ENCODE measurements at regions not wholly inside any gene's neighbourhood (a gene's known extent, or its start where the extent isn't known, plus 50 kb on each side); places are given as distances from the start of the nearest gene placed in this dataset.

GRCh38 chr12:126512916-126513913 is 1448.0 kb downstream of the AACS start:
- H3K27ac ChIP-seq, result no peak overlapping the region
- H3K4me1 ChIP-seq (replicated peaks), result no peaks in the 10 kb centered on the region
- H3K36me3 ChIP-seq, result no peaks in the 10 kb centered on the region
- TF ChIP-seq POLR2A (IDR thresholded peaks at IDR 0.05) (no peak), CTCF (IDR thresholded peaks at IDR 0.05) (no peak), POLR2AphosphoS5 (IDR thresholded peaks at IDR 0.05) (no peak)
- H3K9me3 ChIP-seq, result no peaks in the 10 kb centered on the region
- H3K27me3 ChIP-seq (replicated peaks; ENCODE audit: insufficient read depth), result no peaks in the 10 kb centered on the region
- H3K4me3 ChIP-seq, result no peak overlapping the region
- intact Hi-C loops (cut with DNase I), result no loop called here
- 51% methylated on average over 5 of the region's 5 CpGs for WGBS
- no peak for DNase-seq (ENCODE audit: low spot score)

GRCh38 chr12:126518596-126519200 is 1453.5 kb downstream of the AACS start:
- WGBS, result 86% methylated on average over 10 of the region's 10 CpGs
- Histone ChIP-seq H3K36me3 (no peaks in the 10 kb centered on the region), H3K4me3 (no peak overlapping the region), H3K27me3 (replicated peaks; ENCODE audit: insufficient read depth) (no peaks in the 10 kb centered on the region), H3K9me3 (no peaks in the 10 kb centered on the region), H3K4me1 (replicated peaks) (no peaks in the 10 kb centered on the region), H3K27ac (no peak overlapping the region)
- no peak for TF ChIP-seq POLR2AphosphoS5 (IDR thresholded peaks at IDR 0.05)
- TF ChIP-seq POLR2A (IDR thresholded peaks at IDR 0.05), result no peak
- TF ChIP-seq CTCF (IDR thresholded peaks at IDR 0.05), result no peak
- intact Hi-C loops (cut with DNase I), result no loop called here
- DNase-seq (ENCODE audit: low spot score), result no peak

- DNase-seq (ENCODE audit: low spot score), result no peak
- Histone ChIP-seq H3K36me3 (no peaks in the 10 kb centered on the region), H3K27me3 (replicated peaks; ENCODE audit: insufficient read depth) (no peaks in the 10 kb centered on the region), H3K27ac (no peak overlapping the region), H3K9me3 (no peaks in the 10 kb centered on the region), H3K4me1 (replicated peaks) (no peaks in the 10 kb centered on the region), H3K4me3 (no peak overlapping the region)
- intact Hi-C loops (cut with DNase I), result no loop called here
- no peak for TF ChIP-seq POLR2A (IDR thresholded peaks at IDR 0.05)
- 79% methylated on average over 3 of the region's 3 CpGs for WGBS
Observed at GRCh38 chr12:126519833-126520232, 1454.6 kb downstream of the AACS start.

- intact Hi-C loops (cut with DNase I), result no loop called here
- 47% methylated on average over 7 of the region's 7 CpGs for WGBS
- no peak for DNase-seq (ENCODE audit: low spot score)
Observed at GRCh38 chr12:126523891-126524290, 1458.7 kb downstream of the AACS start.

More at GRCh38 chr12:126523891-126524290, 1458.7 kb downstream of the AACS start:
- no peak overlapping the region for H3K27ac ChIP-seq
- no peaks in the 10 kb centered on the region for H3K9me3 ChIP-seq
- H3K4me1 ChIP-seq (replicated peaks), result no peaks in the 10 kb centered on the region
- no peaks in the 10 kb centered on the region for H3K27me3 ChIP-seq (replicated peaks; ENCODE audit: insufficient read depth)
- TF ChIP-seq POLR2AphosphoS5 (IDR thresholded peaks at IDR 0.05) (no peak), CTCF (IDR thresholded peaks at IDR 0.05) (no peak), POLR2A (IDR thresholded peaks at IDR 0.05) (no peak)
- no peaks in the 10 kb centered on the region for H3K36me3 ChIP-seq
- no peak overlapping the region for H3K4me3 ChIP-seq

Measured in prostate gland (tissue), 2 donors.